Superior temporal gyrus (tissue), 1 donor: ENCODE measurements at regions not wholly inside any gene's neighbourhood (a gene's known extent, or its start where the extent isn't known, plus 50 kb on each side); places are given as distances from the start of the nearest gene placed in this dataset.

ENCODE experiments used
- DNase-seq: peaks from one replicate; pipeline ENCODE4 v3.0.0-alpha.2; 2016; ENCODE audit errors: extremely low spot score

GRCh38 chrX:69365349-69365748 is 138.8 kb upstream of the NALF2 start:
- no peak for DNase-seq

DNA sequence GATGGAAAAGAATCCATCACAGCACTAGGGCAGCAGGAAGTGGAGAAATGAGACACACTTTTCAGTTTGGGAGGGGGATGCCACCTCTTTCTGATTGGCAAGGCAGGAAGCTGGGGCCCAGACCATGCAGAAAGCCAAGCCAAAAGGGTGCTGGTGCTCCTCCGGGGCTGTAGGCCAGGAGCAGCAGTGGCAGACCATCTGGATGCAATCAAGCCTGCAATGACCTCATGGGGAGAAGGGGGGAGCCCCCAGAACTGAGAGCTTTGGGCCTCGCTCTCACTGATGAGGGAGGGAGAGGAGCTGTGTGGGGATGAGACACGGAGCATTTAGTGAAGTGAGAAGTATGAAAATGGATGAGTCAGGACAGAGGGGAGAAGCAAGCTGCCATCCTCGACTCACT is 141.3 kb upstream of the NALF2 start:
- DNase-seq, result no peak

DNA sequence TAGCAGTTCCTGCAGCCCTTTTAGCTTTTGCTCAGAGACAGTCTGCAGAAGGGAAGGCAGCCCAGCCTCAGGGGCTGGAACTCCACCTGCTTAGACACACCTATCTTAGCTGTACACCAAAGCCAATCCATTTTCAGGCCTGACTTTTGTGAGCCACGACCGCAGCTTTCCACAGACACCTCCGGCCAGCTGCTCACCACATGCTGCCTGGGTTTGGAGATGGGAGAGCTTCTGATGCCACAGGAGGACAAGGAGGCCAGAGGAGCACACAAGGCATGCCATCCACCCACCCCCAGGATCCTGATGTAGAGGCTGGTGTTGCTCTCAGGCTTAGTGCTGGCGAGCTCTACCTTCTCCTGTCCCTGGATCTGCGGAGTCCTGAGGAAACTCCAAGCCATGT is 141.8 kb upstream of the NALF2 start:
- no peak for DNase-seq

DNA sequence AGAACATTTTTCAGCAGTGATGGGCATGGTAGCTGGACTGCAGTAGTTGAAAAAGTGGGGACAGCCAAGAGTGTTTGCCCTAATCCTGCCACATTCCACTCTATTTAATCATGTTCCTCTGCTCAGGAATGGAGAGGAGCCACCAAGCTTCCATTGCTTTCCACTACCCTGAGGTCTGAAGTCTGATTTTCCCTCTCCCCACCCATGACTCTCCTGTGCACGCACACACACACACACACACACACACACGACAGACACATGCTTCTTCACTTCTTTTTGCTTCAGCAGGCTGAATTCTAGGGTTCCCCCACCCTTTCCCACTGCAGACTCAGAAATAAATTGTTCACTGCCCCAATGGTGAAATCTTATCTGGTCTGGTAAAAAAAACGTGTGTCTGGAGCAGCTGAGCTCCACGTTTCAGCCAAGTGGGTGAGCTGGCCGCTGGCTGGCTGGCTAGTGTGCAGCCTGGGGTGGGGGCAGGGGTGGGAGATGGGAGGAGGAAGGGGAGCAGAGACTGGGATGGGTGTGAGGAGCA is 142.7 kb upstream of the NALF2 start:
- no peak for DNase-seq

GRCh38 chrX:69357317-69357716 is 146.8 kb upstream of the NALF2 start:
- DNase-seq, result no peak

DNA sequence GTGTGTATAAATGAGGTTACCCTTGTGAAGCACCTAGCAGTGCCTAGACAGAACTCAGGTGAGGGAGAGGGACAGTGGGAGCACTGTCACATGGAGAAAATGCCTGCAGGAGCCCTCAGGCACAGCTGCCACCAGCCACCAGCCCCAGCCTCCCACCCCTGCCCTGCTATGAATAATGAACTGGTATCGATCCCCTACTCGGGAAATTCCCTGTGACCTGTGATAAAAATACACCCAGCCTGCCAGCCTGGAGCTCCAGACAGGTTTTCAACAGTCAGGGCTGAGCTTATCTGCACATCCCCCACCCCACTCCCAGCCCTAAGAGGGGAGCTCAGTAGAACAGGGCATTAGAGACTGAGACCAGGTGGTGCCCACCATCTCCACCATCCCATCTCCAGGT is 159.6 kb upstream of the PJA1 start:
- no peak for DNase-seq

- DNase-seq, result no peak
Observed at GRCh38 chrX:69323786-69324720, 158.8 kb upstream of the PJA1 start.

DNA sequence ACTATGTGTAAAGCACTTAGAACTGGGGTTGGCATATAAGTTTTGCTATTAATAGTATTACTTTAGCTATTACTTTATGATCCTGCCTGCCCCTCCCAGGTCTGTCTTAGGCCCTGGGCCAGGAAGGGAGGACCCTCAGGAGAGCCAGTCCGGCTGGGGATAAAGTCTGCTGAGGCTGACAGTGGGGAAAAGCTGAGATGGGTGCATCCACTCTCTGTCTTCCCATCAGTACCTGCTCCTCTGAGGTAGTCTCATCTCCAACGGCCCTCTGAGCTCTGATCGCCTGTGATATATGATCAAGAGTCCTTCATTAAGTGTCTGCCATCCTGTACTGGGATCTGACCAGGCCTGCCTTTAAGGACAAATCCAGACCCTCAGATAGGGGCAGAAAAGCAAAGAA is 156.5 kb upstream of the PJA1 start:
- DNase-seq, result no peak

GRCh38 chrX:69321006-69321655 is 155.9 kb upstream of the PJA1 start:
- DNase-seq, result no peak

DNA sequence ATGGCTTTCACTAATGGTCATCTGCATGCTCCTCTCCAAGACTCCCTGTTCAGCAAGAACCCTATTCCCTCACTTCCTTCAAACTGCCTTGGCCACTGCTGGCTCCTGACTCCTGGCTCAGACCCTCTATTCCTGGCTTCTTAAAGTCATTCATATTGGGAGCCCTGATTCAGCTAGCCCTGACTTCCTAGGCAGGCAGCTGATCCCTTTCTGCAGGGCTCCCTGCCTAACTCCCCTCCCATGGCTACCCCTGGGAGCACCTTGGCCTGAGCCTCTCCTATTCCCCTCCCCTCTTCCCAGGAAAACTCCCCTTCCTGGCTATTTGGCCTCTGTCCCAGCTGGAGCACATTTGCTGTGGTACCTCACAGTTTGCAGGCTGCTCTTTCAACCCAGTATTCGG is 154.9 kb upstream of the PJA1 start:
- no peak for DNase-seq

- no peak for DNase-seq
Observed at GRCh38 chrX:69319376-69319775, 154.1 kb upstream of the PJA1 start.

DNA sequence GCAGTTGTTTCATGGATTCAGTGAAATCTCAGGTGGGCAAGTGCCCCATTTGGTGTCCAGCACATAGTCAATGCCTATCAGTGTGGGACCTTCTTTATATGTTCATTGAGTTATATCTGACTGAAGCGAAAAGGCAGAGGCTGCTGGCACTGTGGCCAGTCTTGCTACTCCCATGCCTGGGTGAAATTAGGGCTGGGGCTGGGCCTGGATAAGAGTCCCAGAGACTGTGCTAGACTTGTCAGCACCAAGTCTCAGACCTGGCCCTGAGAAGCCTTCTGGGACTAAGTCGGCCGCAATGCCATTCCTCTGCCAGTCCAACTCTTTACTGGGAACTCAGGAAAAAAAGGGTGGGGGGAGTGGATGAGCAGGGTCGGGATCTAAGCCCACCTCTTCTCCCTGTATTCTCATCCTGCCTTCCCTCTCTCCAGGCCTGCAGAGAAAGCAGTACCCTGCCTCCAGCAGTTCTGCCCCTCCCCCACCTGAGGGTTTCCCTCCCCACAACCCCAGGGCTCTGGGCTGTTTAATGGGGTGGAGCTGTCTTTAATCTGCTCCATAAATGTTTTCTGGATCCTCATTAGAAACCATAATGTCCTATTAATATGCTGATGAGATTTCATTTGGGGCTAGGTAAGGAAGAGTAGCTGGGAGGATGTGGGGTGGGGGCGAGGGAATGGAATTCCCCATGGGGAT is 153.5 kb upstream of the PJA1 start:
- DNase-seq, result no peak

DNA sequence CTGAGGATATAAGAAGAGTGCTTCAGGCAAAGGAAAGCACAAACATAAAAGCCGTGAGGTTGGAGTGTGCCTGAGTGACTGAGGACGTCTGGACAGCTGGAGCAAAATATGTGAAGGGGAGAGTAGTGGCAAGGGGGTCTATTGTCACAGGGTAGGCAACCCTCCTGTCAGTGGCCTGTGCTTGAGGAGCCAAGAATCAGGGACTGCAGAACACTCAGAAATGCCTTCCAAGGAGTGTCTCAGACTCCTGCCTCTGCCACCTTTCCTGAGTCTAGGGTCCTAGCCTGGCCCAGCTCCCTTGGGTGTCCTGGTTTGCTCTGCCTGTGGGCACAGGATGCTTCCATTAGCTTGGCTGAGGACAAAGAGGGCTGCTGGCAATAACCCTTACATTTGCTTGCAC is 152.5 kb upstream of the PJA1 start:
- DNase-seq, result no peak

- DNase-seq, result no peak
Observed at GRCh38 chrX:69314436-69315348, 149.4 kb upstream of the PJA1 start.

DNA sequence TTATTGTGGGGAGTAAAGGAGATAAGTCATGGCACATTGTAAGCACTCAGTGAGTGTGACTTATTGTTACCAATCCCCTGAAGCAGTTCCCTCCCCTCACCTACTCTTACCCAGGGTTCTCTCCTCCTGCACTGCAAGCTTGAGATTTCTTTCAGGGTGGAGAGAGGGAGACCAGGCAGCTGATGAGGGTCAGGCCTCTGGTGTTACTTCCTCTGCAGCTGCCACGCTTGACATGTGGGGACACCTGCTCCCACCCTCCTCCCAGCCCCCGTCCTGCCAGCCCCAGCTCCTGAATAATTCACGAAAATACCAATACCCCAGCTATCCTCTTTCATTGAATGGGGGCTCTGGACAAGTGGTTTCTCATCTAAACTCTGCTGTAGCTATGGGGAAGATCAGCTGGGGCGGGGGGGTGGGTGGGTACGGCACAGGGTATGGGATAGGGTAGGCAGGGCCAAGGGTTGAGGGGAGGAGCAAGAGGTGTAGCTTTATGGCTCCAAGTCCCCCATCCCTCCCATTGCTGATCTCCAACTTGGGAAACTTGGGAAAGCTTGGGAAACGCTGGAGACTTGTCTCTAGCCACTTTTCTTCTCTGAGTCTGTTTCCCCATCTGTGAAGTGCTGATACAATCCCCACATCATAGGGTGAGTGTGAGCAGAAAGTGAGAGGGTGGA is 148.5 kb upstream of the PJA1 start:
- DNase-seq, result no peak

GRCh38 chrX:69311936-69312670 is 146.8 kb upstream of the PJA1 start:
- no peak for DNase-seq

DNA sequence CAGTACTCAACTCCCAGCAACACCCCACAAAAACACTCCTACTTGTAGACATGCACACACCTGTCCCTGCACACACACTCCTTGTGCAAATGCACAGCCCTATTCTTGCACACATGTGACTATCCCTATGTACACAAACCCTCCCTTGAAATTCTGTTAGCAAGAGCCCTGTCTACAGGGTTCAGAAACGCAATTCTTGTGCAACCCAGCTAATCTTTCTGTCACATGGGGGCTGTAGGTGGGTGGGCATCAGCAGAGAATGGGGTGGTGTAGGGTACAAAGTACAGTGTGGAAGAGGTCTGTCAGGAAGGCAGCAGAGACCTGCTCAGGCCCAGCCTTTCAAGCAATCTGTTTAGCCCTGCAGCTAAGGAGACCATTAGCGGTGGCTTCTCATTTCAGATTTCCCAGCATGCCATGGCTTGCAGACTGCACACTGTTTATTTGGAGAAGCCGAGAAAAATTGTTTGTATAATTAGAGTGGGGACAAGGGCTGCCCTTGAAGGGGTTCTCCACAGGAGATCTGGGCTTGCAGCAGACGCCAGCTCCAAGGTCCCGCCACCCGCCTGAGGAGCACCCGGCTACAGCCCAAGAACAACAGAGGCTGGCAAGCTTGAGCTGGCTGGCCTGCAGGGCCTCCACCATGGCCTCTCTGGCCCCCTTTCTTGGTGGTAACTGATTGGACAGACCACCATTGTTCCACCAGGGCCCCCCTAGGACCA is 144.0 kb upstream of the PJA1 start:
- no peak for DNase-seq

DNA sequence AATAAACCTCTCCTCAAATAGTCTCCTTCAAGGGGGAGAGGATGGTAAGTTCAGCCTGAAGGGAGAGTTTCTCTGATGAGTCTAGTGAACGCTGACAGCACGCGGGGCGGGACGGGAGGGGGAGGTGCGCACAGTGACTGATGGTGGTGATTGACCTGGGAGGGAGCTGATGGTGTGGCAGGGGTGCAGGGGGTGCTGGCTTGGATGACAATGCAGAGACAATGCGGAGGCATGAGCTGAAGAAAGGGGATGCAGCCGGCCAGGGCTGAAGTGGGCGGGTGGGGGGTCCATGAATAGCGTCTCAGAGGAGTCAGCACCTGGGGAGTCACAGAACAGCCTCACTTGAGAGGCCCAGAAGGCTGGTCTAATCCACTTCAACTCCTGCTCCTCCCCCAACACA is 142.5 kb upstream of the PJA1 start:
- DNase-seq, result no peak

DNA sequence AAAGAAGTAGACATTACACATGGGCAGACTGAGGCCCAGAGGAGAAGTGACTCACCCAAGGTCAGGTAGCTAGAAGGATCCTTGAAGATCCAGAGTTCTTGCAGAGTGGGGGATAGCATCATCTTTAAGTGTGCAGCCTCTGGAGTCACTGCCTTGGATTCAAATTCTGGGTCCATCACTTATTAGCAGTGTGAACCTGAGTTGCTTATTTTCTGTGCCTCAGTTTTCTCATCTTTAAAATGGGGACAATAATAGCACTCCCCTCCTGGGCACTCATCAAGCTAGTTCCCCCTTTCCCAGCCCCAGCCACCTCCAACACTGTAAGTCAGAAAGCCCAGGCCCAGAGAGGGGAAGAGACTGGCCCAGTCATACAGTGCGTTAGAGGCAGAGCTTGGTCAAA is 141.8 kb upstream of the PJA1 start:
- no peak for DNase-seq

DNA sequence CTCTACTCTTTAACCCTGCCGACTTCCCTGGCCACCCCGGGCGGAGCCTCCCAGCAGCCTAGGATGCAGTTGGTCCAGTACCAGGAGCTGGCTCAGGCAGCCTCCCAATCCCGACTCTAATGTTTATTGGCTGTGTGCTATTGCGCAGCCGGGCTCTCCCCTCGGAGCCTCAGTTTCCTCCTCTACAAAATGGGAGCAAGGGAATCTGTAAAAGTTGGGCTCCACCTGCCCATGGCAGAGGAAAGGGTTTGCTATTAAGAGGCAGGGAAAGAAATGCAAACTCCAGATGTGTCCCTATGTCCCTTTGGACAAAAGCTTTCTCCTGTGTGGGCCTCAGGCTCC is 140.8 kb upstream of the PJA1 start:
- no peak for DNase-seq
